ENCODE measurements at regions not wholly inside any gene's neighbourhood (a gene's known extent, or its start where the extent isn't known, plus 50 kb on each side); places are given as distances from the start of the nearest gene placed in this dataset.
A peak's percentile ranks its signal among the peaks of the same experiment; 100 is the strongest.

GRCh38 chr6:156017838-156018237, 562.2 kb upstream of the NOX3 start:
- peak overlapping the region; percentile 94 for H3K27ac ChIP-seq (ENCODE audit: insufficient read depth, low read length)
- H2BK5ac ChIP-seq (ENCODE audit: low read depth, low read length, poor library complexity, severe bottlenecking), result peak overlapping the region; percentile 85
- H3K18ac ChIP-seq (ENCODE audit: low read depth, low read length), result peak overlapping the region; percentile 91
- BruUV-seq (replicated peaks), result no TSS peak
- dilution Hi-C loops (cut with HindIII; ENCODE audit: low sequenced_read_pairs, unreplicated experiment) (no loop called here), in situ Hi-C loops (cut with MboI; ENCODE audit: low sequenced_read_pairs) (no loop called here), intact Hi-C loops (cut with micrococcal nuclease) (loop anchor here (10.0 kb wide), 2 partner anchors 133 to 693 kb away; no protein-coding TSS in a partner anchor)
- H3K9me3 ChIP-seq (ENCODE audit: control insufficient read depth, insufficient read depth, low read length), result no peaks in the 10 kb centered on the region
- H4K20me1 ChIP-seq (ENCODE audit: insufficient read depth, low read length), result no peaks in the 10 kb centered on the region
- no peaks in the 10 kb centered on the region for H3K79me1 ChIP-seq (ENCODE audit: low read depth in 1 of 2, low read length in 2 of 2)
- no peak overlapping the region for H3K4ac ChIP-seq (ENCODE audit: low read depth, low read length)
- DNase-seq (peak; percentile 92), ATAC-seq (ENCODE audit: low read depth) (peak; percentile 77)
- no peak overlapping the region for H3K23ac ChIP-seq (ENCODE audit: low read depth, low read length)
- no CpG with 5 or more reads among the region's 3 CpGs for WGBS, 2 experiments (ENCODE audit: extremely low coverage in 2 of 2, insufficient read length in 1 of 2)
- H4K5ac ChIP-seq (ENCODE audit: low read depth, low read length), result peak overlapping the region; percentile 83; the same call in 1 of the 2 replicates
- H2BK120ac ChIP-seq (ENCODE audit: low read depth, low read length), result peak overlapping the region; percentile 90
- H3K4me3 ChIP-seq (ENCODE audit: insufficient read depth, low read depth, low read length), result no peak overlapping the region
- no peak overlapping the region for H3K14ac ChIP-seq (replicated peaks; ENCODE audit: low read depth, low read length)
- H2AK9ac ChIP-seq (replicated peaks; ENCODE audit: low read depth, low read length, poor library complexity), result no peak overlapping the region
- peak overlapping the region; percentile 68; the same call in 1 of the 2 replicates for H3K56ac ChIP-seq (ENCODE audit: extremely low read depth, insufficient read depth, low read length)
- H3K4me1 ChIP-seq (ENCODE audit: control insufficient read depth, insufficient read depth, low read length), result peaks cover 27% of the 10 kb centered on the region
- H4K91ac ChIP-seq (ENCODE audit: insufficient read depth, low read depth, low read length), result peak overlapping the region; percentile 86
- peak overlapping the region; percentile 72; the same call in 1 of the 2 replicates for H3K9ac ChIP-seq (ENCODE audit: low read depth, low read length)
- H2BK20ac ChIP-seq (ENCODE audit: low read depth, low read length), result peak overlapping the region; percentile 87
- H3K27me3 ChIP-seq (ENCODE audit: control insufficient read depth, insufficient read depth, low read length), result no peaks in the 10 kb centered on the region
- H4K8ac ChIP-seq (ENCODE audit: low read depth in 2 of 2, low read length in 2 of 2), result peak overlapping the region; percentile 78 to 80
- no peaks in the 10 kb centered on the region for H3K36me3 ChIP-seq (ENCODE audit: control insufficient read depth, insufficient read depth, low read length)
- peaks cover 10% of the 10 kb centered on the region for H3K9me1 ChIP-seq (ENCODE audit: insufficient read depth, low read length)
- CTCF ChIA-PET, result no interaction called here
- H2AFZ ChIP-seq (replicated peaks; ENCODE audit: low read length, poor library complexity), result no peak overlapping the region
- POLR2A ChIA-PET (ENCODE audit: unreplicated experiment), result no interaction called here
- peak overlapping the region; percentile 72; the same call in 1 of the 2 replicates for H3K4me2 ChIP-seq (ENCODE audit: low read depth, low read length)
- TF ChIP-seq MAZ (IDR thresholded peaks at IDR 0.05; ENCODE audit: borderline replicate concordance, low read depth, low read length) (no peak), MAFK (IDR thresholded peaks at IDR 0.05; ENCODE audit: low read depth, low read length) (peak; percentile 27; the same call in 1 of the 2 replicates), CEBPB (IDR thresholded peaks at IDR 0.05; ENCODE audit: low read depth, low read length) (peak; percentile 32; the same call in 1 of the 2 replicates), USF2 (IDR thresholded peaks at IDR 0.05; ENCODE audit: low read depth, low read length) (no peak), CTCF (conservative IDR thresholded peaks at IDR 0.05; ENCODE audit: low read depth, low read length) (no peak), FOS (IDR thresholded peaks at IDR 0.05; ENCODE audit: low read depth, low read length) (peak; percentile 50)
- H2BK15ac ChIP-seq (ENCODE audit: low read depth, low read length), result peak overlapping the region; percentile 71; the same call in 1 of the 3 replicates
- no peak overlapping the region for H2AK5ac ChIP-seq (ENCODE audit: low read depth, low read length)
